H9 (cell line): ENCODE measurements at regions not wholly inside any gene's neighbourhood (a gene's known extent, or its start where the extent isn't known, plus 50 kb on each side); places are given as distances from the start of the nearest gene placed in this dataset.

ENCODE experiments used
- DNase-seq: peaks from one replicate; pipeline ENCODE4 v3.0.0-alpha.2; 2017
- H2AFZ ChIP-seq: one replicate; pipeline ENCODE4 v1.6.1; 2013; ENCODE audit warnings: mild to moderate bottlenecking, low read length, control low read depth, moderate library complexity
- H2AK5ac ChIP-seq: 2 replicates; pipeline ENCODE4 v1.6.1; 2013; ENCODE audit warnings: low read length, control low read depth, mixed read lengths; ENCODE audit not compliant: insufficient read length
- H2BK120ac ChIP-seq: one replicate; pipeline ENCODE4 v1.6.1; 2013; ENCODE audit warnings: low read depth, mild to moderate bottlenecking, low read length, control low read depth, inconsistent platforms; ENCODE audit not compliant: poor library complexity, severe bottlenecking
- H2BK12ac ChIP-seq: 2 replicates; pipeline ENCODE4 v1.6.1; 2013; ENCODE audit warnings: low read length, control low read depth, mixed read lengths, low read depth; ENCODE audit not compliant: insufficient read length
- H2BK15ac ChIP-seq: 2 replicates; pipeline ENCODE4 v1.6.1; 2013; ENCODE audit warnings: low read depth, low read length, control low read depth
- H2BK20ac ChIP-seq: one replicate; pipeline ENCODE4 v1.6.1; 2013; ENCODE audit warnings: low read depth, mild to moderate bottlenecking, low read length, control low read depth, inconsistent platforms; ENCODE audit not compliant: poor library complexity, severe bottlenecking
- H2BK5ac ChIP-seq: 2 replicates; pipeline ENCODE4 v1.6.1; 2013; ENCODE audit warnings: low read length, control low read depth, mixed read lengths; ENCODE audit not compliant: insufficient read length
- H3K14ac ChIP-seq: 2 replicates; pipeline ENCODE4 v1.6.1; 2013; ENCODE audit warnings: low read length, control low read depth; ENCODE audit not compliant: insufficient read depth
- H3K18ac ChIP-seq: 2 replicates; pipeline ENCODE4 v1.6.1; 2013; ENCODE audit warnings: low read depth, mild to moderate bottlenecking, mixed read lengths, low read length, control low read depth; ENCODE audit not compliant: insufficient read length
- H3K23ac ChIP-seq: 2 replicates; pipeline ENCODE4 v1.6.1; 2013; ENCODE audit warnings: low read length, control low read depth, mixed read lengths, low read depth; ENCODE audit not compliant: insufficient read length
- H3K23me2 ChIP-seq: 2 replicates; pipeline ENCODE4 v1.6.1; 2013; ENCODE audit warnings: low read depth, mild to moderate bottlenecking, mixed read lengths, low read length, control low read depth; ENCODE audit not compliant: insufficient read length, poor library complexity, severe bottlenecking
- H3K27ac ChIP-seq: 2 replicates; pipeline ENCODE4 v1.5.1; 2013; ENCODE audit warnings: low read length, control low read depth, mixed read lengths, low read depth; ENCODE audit not compliant: insufficient read length
- H3K27me3 ChIP-seq: 2 replicates; pipeline ENCODE4 v1.6.1; 2013; ENCODE audit warnings: low read length, control low read depth, inconsistent platforms; ENCODE audit not compliant: insufficient read depth
- H3K4ac ChIP-seq: 2 replicates; pipeline ENCODE4 v1.6.1; 2013; ENCODE audit warnings: low read depth, mild to moderate bottlenecking, control low read depth, inconsistent platforms, low read length, moderate library complexity
- H3K4me1 ChIP-seq: 2 replicates; pipeline ENCODE4 v1.6.1; 2013; ENCODE audit warnings: low read length, control low read depth, inconsistent platforms; ENCODE audit not compliant: insufficient read depth
- H3K4me2 ChIP-seq: 2 replicates; pipeline ENCODE4 v1.6.1; 2013; ENCODE audit warnings: low read length, control low read depth, mixed read lengths; ENCODE audit not compliant: insufficient read length, insufficient read depth
- H3K56ac ChIP-seq: 2 replicates; pipeline ENCODE4 v1.6.1; 2013; ENCODE audit warnings: low read depth, mild to moderate bottlenecking, mixed read lengths, low read length, control low read depth; ENCODE audit not compliant: insufficient read length
- H3K79me1 ChIP-seq: 2 replicates; pipeline ENCODE4 v1.6.1; 2013; ENCODE audit warnings: low read depth, mild to moderate bottlenecking, moderate library complexity, low read length, control low read depth, inconsistent platforms; ENCODE audit not compliant: insufficient read depth, poor library complexity, severe bottlenecking
- H3K79me2 ChIP-seq: 2 replicates; pipeline ENCODE4 v1.6.1; 2013; ENCODE audit warnings: low read length, control low read depth, inconsistent platforms; ENCODE audit not compliant: insufficient read depth
- H3K9ac ChIP-seq: 2 replicates; pipeline ENCODE4 v1.6.1; 2013; ENCODE audit warnings: low read length, control low read depth, mixed read lengths; ENCODE audit not compliant: insufficient read length; ENCODE audit errors: extremely low read depth
- H3K9me3 ChIP-seq: one replicate; pipeline ENCODE4 v1.6.1; 2013; ENCODE audit warnings: low read depth, low read length, inconsistent platforms; ENCODE audit not compliant: control insufficient read depth
- H3T11ph ChIP-seq: one replicate; pipeline ENCODE4 v1.6.1; 2013; ENCODE audit warnings: mild to moderate bottlenecking, low read length, control low read depth, inconsistent platforms
- H4K20me1 ChIP-seq: one replicate; pipeline ENCODE4 v1.6.1; 2013; ENCODE audit not compliant: control insufficient read depth, insufficient read length, insufficient read depth
- H4K5ac ChIP-seq: 2 replicates; pipeline ENCODE4 v1.6.1; 2013; ENCODE audit warnings: low read depth, mild to moderate bottlenecking, mixed read lengths, low read length, control low read depth; ENCODE audit not compliant: insufficient read length
- H4K8ac ChIP-seq: replicated peaks from 2 replicates; pipeline ENCODE4 v1.6.1; 2013; ENCODE audit warnings: low read length, control low read depth, mixed read lengths, low read depth; ENCODE audit not compliant: insufficient read length
- H4K91ac ChIP-seq: 2 replicates; pipeline ENCODE4 v1.6.1; 2013; ENCODE audit warnings: low read depth, mild to moderate bottlenecking, moderate library complexity, mixed read lengths, low read length, control low read depth; ENCODE audit not compliant: insufficient read length
- H3K27ac Mint-ChIP-seq, 3 experiments: 2 replicates in 2 of 3; 3 replicates in 1 of 3; pipeline ENCODE4 v1.8.0; 2020 to 2021; ENCODE audit warnings: mixed read lengths in 3 of 3, mild to moderate bottlenecking in 1 of 3, moderate library complexity in 1 of 3
- H3K27me3 Mint-ChIP-seq: 2 replicates; pipeline ENCODE4 v1.8.0; 2021; ENCODE audit warnings: low read depth, mild to moderate bottlenecking, moderate library complexity, mixed read lengths
- H3K36me3 Mint-ChIP-seq, 3 experiments: 2 replicates in 2 of 3; 3 replicates in 1 of 3; pipeline ENCODE4 v1.8.0; 2020 to 2021; ENCODE audit warnings: low read depth in 3 of 3, mixed read lengths in 3 of 3; ENCODE audit not compliant: insufficient read depth in 1 of 3
- H3K4me1 Mint-ChIP-seq, 2 experiments: 2 replicates each; pipeline ENCODE4 v1.8.0; 2020; ENCODE audit warnings: mixed read lengths in 2 of 2
- H3K4me3 Mint-ChIP-seq, 2 experiments: 2 replicates in 1 of 2; 3 replicates in 1 of 2; pipeline ENCODE4 v1.8.0; 2020 to 2021; ENCODE audit warnings: mild to moderate bottlenecking in 2 of 2, mixed read lengths in 2 of 2, moderate library complexity in 1 of 2
- H3K9me3 Mint-ChIP-seq, 2 experiments: 2 replicates in 1 of 2; 3 replicates in 1 of 2; pipeline ENCODE4 v1.8.0; 2020; ENCODE audit warnings: mild to moderate bottlenecking in 2 of 2, mixed read lengths in 2 of 2, moderate library complexity in 1 of 2
- WGBS: extraction: QIAGEN DNeasy Blood & Tissue Kit; methylation state at CpG from one replicate; pipeline ENCODE4 v1.1.7; 2013; ENCODE audit warnings: missing lambda C conversion rate, low lambda C conversion rate, mixed read lengths; ENCODE audit not compliant: insufficient read length; ENCODE audit errors: extremely low coverage; 5-methylcytosine and 5-hydroxymethylcytosine counted together
- TF ChIP-seq, protein P1 (sequence below): fragments of 200-600 bp; sonication (generic); conservative IDR thresholded peaks from 3 replicates; pipeline ENCODE4 v1.8.0; 2021; ENCODE audit warnings: antibody characterized with exemption, mild to moderate bottlenecking

DNA sequence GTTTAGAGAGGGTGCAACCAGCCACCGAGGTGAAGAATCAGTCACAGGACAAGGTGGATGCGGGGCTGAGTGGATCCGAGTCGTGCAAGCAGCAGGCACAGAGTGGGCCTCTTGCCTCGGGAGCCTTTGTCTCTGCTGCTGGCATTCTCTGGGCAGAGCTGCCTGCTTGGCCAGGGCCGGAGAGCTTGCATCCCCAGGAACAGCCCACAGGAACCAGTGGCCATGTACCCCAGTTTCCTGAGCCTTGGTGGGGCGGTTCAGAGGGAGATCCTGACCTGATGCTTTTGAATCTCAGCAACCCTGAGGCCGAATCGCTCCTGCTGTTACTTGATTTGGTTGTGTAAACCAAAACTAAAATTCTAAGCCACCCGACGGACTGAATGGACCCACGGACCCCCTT is 50.1 kb upstream of the EIF5 start:
- Mint-ChIP-seq H3K27ac (peak overlapping the region in 1 of 3 experiments; percentile 80; a peak in 1 of 7 replicates), H3K27me3 (peaks cover 18% of the 10 kb centered on the region), H3K4me3 (no peak overlapping the region), H3K4me1 (peaks cover 44% of the 10 kb centered on the region in 2 experiments), H3K36me3 (no peaks in the 10 kb centered on the region; a peak in 1 of 7 replicates), H3K9me3 (peaks cover 2 to 3% of the 10 kb centered on the region in 2 experiments; a peak in 4 of 5 replicates)
- H3K79me1 ChIP-seq = no peaks in the 10 kb centered on the region
- DNase-seq = no peak
- no peak overlapping the region for H3T11ph ChIP-seq
- no peak overlapping the region for H2BK15ac ChIP-seq
- H3K9me3 ChIP-seq = no peaks in the 10 kb centered on the region
- H3K4ac ChIP-seq = no peak overlapping the region
- no peak overlapping the region for H3K27ac ChIP-seq
- H3K79me2 ChIP-seq = no peaks in the 10 kb centered on the region
- H3K23ac ChIP-seq = no peak overlapping the region
- no peak overlapping the region for H2BK120ac ChIP-seq
- WGBS = no CpG with 5 or more reads among the region's 12 CpGs
- TF ChIP-seq, protein P1, sequence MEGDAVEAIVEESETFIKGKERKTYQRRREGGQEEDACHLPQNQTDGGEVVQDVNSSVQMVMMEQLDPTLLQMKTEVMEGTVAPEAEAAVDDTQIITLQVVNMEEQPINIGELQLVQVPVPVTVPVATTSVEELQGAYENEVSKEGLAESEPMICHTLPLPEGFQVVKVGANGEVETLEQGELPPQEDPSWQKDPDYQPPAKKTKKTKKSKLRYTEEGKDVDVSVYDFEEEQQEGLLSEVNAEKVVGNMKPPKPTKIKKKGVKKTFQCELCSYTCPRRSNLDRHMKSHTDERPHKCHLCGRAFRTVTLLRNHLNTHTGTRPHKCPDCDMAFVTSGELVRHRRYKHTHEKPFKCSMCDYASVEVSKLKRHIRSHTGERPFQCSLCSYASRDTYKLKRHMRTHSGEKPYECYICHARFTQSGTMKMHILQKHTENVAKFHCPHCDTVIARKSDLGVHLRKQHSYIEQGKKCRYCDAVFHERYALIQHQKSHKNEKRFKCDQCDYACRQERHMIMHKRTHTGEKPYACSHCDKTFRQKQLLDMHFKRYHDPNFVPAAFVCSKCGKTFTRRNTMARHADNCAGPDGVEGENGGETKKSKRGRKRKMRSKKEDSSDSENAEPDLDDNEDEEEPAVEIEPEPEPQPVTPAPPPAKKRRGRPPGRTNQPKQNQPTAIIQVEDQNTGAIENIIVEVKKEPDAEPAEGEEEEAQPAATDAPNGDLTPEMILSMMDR = no peak
- no peak overlapping the region for H4K8ac ChIP-seq
- H4K20me1 ChIP-seq = no peaks in the 10 kb centered on the region
- H4K5ac ChIP-seq = no peak overlapping the region
- H3K56ac ChIP-seq = no peak overlapping the region
- no peak overlapping the region for H2BK5ac ChIP-seq
- H3K9ac ChIP-seq = no peak overlapping the region
- no peak overlapping the region for H3K4me2 ChIP-seq
- no peak overlapping the region for H2AK5ac ChIP-seq
- peaks cover 11% of the 10 kb centered on the region for H3K4me1 ChIP-seq
- no peak overlapping the region for H4K91ac ChIP-seq
- H2BK20ac ChIP-seq = peak overlapping the region; percentile 13
- no peaks in the 10 kb centered on the region for H3K23me2 ChIP-seq
- H3K18ac ChIP-seq = peak overlapping the region; percentile 49
- H3K27me3 ChIP-seq = no peaks in the 10 kb centered on the region; the same call in 1 of the 2 replicates
- peak overlapping the region; percentile 63; the same call in 1 of the 2 replicates for H3K14ac ChIP-seq
- no peak overlapping the region for H2AFZ ChIP-seq
- no peak overlapping the region for H2BK12ac ChIP-seq
